ENCODE measurements at regions not wholly inside any gene's neighbourhood (a gene's known extent, or its start where the extent isn't known, plus 50 kb on each side); places are given as distances from the start of the nearest gene placed in this dataset.

DNA sequence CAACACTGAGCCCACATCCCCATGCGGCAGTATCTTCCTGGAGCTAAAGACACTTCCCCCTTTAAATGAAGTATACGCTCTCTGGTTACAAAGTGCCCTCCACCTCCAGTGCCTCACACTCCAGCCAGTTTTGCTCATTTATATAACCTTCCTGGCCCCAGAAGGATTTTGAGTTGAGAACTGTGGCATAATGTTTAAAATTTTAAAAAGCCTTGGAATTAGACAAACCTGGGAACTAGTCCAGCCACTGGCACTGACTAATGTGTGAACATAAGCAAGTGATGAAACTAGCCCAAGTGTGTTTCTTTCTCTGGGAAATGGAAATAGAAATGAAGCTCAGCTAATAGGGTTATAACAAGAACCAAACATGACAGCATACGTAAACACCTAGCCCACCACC, 723.7 kb upstream of the USP15 start:
- TF ChIP-seq, protein P1, sequence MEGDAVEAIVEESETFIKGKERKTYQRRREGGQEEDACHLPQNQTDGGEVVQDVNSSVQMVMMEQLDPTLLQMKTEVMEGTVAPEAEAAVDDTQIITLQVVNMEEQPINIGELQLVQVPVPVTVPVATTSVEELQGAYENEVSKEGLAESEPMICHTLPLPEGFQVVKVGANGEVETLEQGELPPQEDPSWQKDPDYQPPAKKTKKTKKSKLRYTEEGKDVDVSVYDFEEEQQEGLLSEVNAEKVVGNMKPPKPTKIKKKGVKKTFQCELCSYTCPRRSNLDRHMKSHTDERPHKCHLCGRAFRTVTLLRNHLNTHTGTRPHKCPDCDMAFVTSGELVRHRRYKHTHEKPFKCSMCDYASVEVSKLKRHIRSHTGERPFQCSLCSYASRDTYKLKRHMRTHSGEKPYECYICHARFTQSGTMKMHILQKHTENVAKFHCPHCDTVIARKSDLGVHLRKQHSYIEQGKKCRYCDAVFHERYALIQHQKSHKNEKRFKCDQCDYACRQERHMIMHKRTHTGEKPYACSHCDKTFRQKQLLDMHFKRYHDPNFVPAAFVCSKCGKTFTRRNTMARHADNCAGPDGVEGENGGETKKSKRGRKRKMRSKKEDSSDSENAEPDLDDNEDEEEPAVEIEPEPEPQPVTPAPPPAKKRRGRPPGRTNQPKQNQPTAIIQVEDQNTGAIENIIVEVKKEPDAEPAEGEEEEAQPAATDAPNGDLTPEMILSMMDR (IDR thresholded peaks at IDR 0.05; ENCODE audit: insufficient read depth, low read length, poor library complexity, severe bottlenecking): no peak
- no peak for TF ChIP-seq EZH2phosphoT487 (conservative IDR thresholded peaks at IDR 0.05; ENCODE audit: low read length)
